ENCODE measurements at regions not wholly inside any gene's neighbourhood (a gene's known extent, or its start where the extent isn't known, plus 50 kb on each side); places are given as distances from the start of the nearest gene placed in this dataset.

- DNase-seq, result no peak
- no peak overlapping the region for H3K27ac ChIP-seq (ENCODE audit: low read length)
Observed at GRCh38 chr10:33459602-33460001, 125.1 kb upstream of the NRP1 start.

DNA sequence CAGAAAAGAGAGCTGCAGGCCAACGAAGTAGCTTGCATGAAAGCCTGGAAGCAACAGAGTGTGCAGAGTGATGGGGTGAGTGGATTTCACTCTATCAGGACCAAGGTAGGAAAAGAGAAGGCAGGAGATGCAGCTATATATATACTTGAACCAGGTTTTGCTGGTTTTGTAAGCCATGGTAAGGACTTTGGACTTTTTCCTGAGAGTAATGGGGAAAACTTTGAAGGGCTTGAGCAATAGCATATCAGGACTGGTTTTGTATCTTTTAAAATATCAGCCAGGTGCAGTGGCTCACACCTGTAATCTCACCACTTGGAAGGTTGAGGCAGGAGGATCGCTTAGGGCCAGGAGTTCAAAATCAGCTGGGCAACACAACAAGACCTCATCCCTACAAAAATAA lies 120.6 kb upstream of the NRP1 start:
- H3K36me3 ChIP-seq (ENCODE audit: insufficient read depth, low read length), result no peaks in the 10 kb centered on the region
- H3K4me2 ChIP-seq (ENCODE audit: insufficient read depth, low read length), result no peak overlapping the region
- no peaks in the 10 kb centered on the region for H3K79me2 ChIP-seq (ENCODE audit: insufficient read depth, low read length)
- H3K27me3 ChIP-seq (ENCODE audit: insufficient read depth, low read length, poor library complexity), result no peaks in the 10 kb centered on the region
- ATAC-seq (ENCODE audit: insufficient read depth, low read depth), result no peak
- no peak for DNase-seq
- no peak for TF ChIP-seq EZH2 (IDR thresholded peaks at IDR 0.05; ENCODE audit: borderline replicate concordance, low read depth, low read length, severe bottlenecking)
- no peak for TF ChIP-seq CTCF (IDR thresholded peaks at IDR 0.05; ENCODE audit: borderline replicate concordance, extremely low read depth, low read length, poor library complexity, severe bottlenecking)
- H2AFZ ChIP-seq (ENCODE audit: low read depth, low read length), result no peak overlapping the region
- no peaks in the 10 kb centered on the region for H3K4me1 ChIP-seq (ENCODE audit: insufficient read depth, low read length)
- H3K9ac ChIP-seq (ENCODE audit: low read depth, low read length), result no peak overlapping the region
- no peaks in the 10 kb centered on the region for H3K9me3 ChIP-seq (ENCODE audit: insufficient read depth, low read length, severe bottlenecking)
- H4K20me1 ChIP-seq (ENCODE audit: insufficient read depth, low read length), result no peaks in the 10 kb centered on the region
- no peak overlapping the region for H3K27ac ChIP-seq (ENCODE audit: low read length)
- no peak overlapping the region for H3K4me3 ChIP-seq (ENCODE audit: low read depth in 1 of 2, low read length in 2 of 2)

More at GRCh38 chr10:33459602-33460001, 125.1 kb upstream of the NRP1 start:
- no peak for TF ChIP-seq CTCF (IDR thresholded peaks at IDR 0.05; ENCODE audit: borderline replicate concordance, extremely low read depth, low read length, poor library complexity, severe bottlenecking)
- H4K20me1 ChIP-seq (ENCODE audit: insufficient read depth, low read length), result no peaks in the 10 kb centered on the region
- ATAC-seq (ENCODE audit: insufficient read depth, low read depth), result no peak
- H3K4me2 ChIP-seq (ENCODE audit: insufficient read depth, low read length), result no peak overlapping the region
- no peak overlapping the region for H3K9ac ChIP-seq (ENCODE audit: low read depth, low read length)
- H2AFZ ChIP-seq (ENCODE audit: low read depth, low read length), result no peak overlapping the region
- H3K27me3 ChIP-seq (ENCODE audit: insufficient read depth, low read length, poor library complexity), result no peaks in the 10 kb centered on the region
- no peaks in the 10 kb centered on the region for H3K79me2 ChIP-seq (ENCODE audit: insufficient read depth, low read length)
- no peaks in the 10 kb centered on the region for H3K4me1 ChIP-seq (ENCODE audit: insufficient read depth, low read length)
- no peaks in the 10 kb centered on the region for H3K9me3 ChIP-seq (ENCODE audit: insufficient read depth, low read length, severe bottlenecking)
- no peak overlapping the region for H3K4me3 ChIP-seq (ENCODE audit: low read depth in 1 of 2, low read length in 2 of 2)
- no peaks in the 10 kb centered on the region for H3K36me3 ChIP-seq (ENCODE audit: insufficient read depth, low read length)

DNA sequence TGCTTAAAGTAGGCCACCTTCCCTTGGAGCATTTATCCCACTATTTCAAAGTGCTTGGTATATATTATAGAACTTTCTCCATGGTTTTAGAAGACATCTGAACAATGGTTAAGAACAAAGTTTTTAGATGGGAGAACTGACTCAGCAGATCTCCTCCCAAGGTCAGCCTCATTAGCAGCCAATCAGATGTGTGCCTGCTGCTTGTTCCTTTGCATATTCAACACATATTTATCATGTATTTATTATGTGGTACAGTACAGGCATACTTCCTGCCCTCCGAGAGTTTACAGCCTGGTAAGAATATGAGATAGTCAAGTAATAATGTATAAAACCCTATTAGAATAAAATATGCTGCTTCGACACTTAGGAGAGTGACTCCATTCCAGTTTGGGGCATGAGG lies 120.1 kb upstream of the NRP1 start:
- Histone ChIP-seq H3K9me3 (ENCODE audit: insufficient read depth, low read length, severe bottlenecking) (no peaks in the 10 kb centered on the region), H4K20me1 (ENCODE audit: insufficient read depth, low read length) (no peaks in the 10 kb centered on the region), H3K4me3 (ENCODE audit: low read depth in 1 of 2, low read length in 2 of 2) (no peak overlapping the region), H3K79me2 (ENCODE audit: insufficient read depth, low read length) (no peaks in the 10 kb centered on the region), H3K4me2 (ENCODE audit: insufficient read depth, low read length) (no peak overlapping the region), H3K4me1 (ENCODE audit: insufficient read depth, low read length) (no peaks in the 10 kb centered on the region), H3K9ac (ENCODE audit: low read depth, low read length) (no peak overlapping the region), H2AFZ (ENCODE audit: low read depth, low read length) (no peak overlapping the region), H3K27ac (ENCODE audit: low read length) (no peak overlapping the region), H3K36me3 (ENCODE audit: insufficient read depth, low read length) (no peaks in the 10 kb centered on the region), H3K27me3 (ENCODE audit: insufficient read depth, low read length, poor library complexity) (no peaks in the 10 kb centered on the region)
- TF ChIP-seq CTCF (IDR thresholded peaks at IDR 0.05; ENCODE audit: borderline replicate concordance, extremely low read depth, low read length, poor library complexity, severe bottlenecking) (no peak), EZH2 (IDR thresholded peaks at IDR 0.05; ENCODE audit: borderline replicate concordance, low read depth, low read length, severe bottlenecking) (no peak)
- DNase-seq (no peak), ATAC-seq (ENCODE audit: insufficient read depth, low read depth) (no peak)
